HEK293 (cell line): ENCODE measurements at regions not wholly inside any gene's neighbourhood (a gene's known extent, or its start where the extent isn't known, plus 50 kb on each side); places are given as distances from the start of the nearest gene placed in this dataset.

Source experiments
- ZBTB7A ChIP-seq: fragments of 450-650 bp; formaldehyde crosslinking; IDR thresholded peaks from 2 replicates; pipeline ENCODE4 v1.5.1; 2016; ENCODE audit warnings: low read depth, missing biosample characterization, missing genetic modification characterization
- ZNF174 ChIP-seq: fragments of 450-650 bp; formaldehyde crosslinking; IDR thresholded peaks from 2 replicates; pipeline ENCODE4 v1.5.0; 2017; ENCODE audit warnings: missing biosample characterization, mild to moderate bottlenecking, missing genetic modification characterization
- ZNF248 ChIP-seq: fragments of 450-650 bp; formaldehyde crosslinking; IDR thresholded peaks from 2 replicates; pipeline ENCODE4 v1.5.1; 2017; ENCODE audit warnings: missing biosample characterization, missing genetic modification characterization
- ZNF747 ChIP-seq: fragments of 450-650 bp; formaldehyde crosslinking; IDR thresholded peaks from 2 replicates; pipeline ENCODE4 v1.5.1; 2016; ENCODE audit warnings: missing biosample characterization, missing genetic modification characterization
- TF ChIP-seq, protein P1 (sequence below): fragments of 450-650 bp; formaldehyde crosslinking; IDR thresholded peaks from 2 replicates; pipeline ENCODE4 v1.5.1; 2016; ENCODE audit warnings: missing biosample characterization, missing genetic modification characterization
- TF ChIP-seq, protein P2 (sequence below): fragments of 450-650 bp; formaldehyde crosslinking; IDR thresholded peaks from 2 replicates; pipeline ENCODE4 v1.5.1; 2016; ENCODE audit warnings: missing biosample characterization, missing genetic modification characterization

DNA sequence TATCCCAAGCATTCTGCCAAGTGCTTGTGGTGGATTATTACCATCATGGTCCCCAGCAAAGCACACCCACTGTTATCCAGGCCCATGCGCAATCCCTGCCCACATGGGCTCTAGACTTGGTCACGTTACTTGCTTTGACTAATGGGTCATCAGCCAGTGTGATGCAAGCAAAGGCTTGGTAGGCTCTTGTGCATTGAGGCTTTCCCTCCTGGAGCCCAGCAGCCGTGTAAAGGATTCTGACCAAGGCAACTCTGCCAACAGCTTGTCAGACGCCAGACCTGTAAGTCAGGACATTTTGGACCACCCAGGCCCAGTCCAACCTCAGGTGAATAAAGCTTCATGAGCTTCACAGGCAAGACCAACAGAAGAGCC is 93.9 kb downstream of the ABHD5 start:
- TF ChIP-seq, protein P1, sequence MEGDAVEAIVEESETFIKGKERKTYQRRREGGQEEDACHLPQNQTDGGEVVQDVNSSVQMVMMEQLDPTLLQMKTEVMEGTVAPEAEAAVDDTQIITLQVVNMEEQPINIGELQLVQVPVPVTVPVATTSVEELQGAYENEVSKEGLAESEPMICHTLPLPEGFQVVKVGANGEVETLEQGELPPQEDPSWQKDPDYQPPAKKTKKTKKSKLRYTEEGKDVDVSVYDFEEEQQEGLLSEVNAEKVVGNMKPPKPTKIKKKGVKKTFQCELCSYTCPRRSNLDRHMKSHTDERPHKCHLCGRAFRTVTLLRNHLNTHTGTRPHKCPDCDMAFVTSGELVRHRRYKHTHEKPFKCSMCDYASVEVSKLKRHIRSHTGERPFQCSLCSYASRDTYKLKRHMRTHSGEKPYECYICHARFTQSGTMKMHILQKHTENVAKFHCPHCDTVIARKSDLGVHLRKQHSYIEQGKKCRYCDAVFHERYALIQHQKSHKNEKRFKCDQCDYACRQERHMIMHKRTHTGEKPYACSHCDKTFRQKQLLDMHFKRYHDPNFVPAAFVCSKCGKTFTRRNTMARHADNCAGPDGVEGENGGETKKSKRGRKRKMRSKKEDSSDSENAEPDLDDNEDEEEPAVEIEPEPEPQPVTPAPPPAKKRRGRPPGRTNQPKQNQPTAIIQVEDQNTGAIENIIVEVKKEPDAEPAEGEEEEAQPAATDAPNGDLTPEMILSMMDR (tag by site-specific recombination) = no peak
- TF ChIP-seq, protein P2, sequence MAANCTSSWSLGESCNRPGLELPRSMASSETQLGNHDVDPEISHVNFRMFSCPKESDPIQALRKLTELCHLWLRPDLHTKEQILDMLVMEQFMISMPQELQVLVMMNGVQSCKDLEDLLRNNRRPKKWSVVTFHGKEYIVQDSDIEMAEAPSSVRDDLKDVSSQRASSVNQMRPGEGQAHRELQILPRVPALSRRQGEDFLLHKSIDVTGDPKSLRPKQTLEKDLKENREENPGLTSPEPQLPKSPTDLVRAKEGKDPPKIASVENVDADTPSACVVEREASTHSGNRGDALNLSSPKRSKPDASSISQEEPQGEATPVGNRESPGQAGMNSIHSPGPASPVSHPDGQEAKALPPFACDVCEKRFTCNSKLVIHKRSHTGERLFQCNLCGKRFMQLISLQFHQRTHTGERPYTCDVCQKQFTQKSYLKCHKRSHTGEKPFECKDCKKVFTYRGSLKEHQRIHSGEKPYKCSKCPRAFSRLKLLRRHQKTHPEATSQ (tag by site-specific recombination) = no peak
- TF ChIP-seq ZNF174 (tag by site-specific recombination) (no peak), ZNF747 (tag by site-specific recombination) (no peak), ZNF248 (no peak), ZBTB7A (no peak)
